Keratinocyte (primary cell): ENCODE measurements at regions not wholly inside any gene's neighbourhood (a gene's known extent, or its start where the extent isn't known, plus 50 kb on each side); places are given as distances from the start of the nearest gene placed in this dataset.

ENCODE experiments used
- CTCF ChIP-seq, 3 experiments: IDR thresholded peaks in 1 of 3; conservative IDR thresholded peaks in 1 of 3; optimal IDR thresholded peaks in 1 of 3; 2 replicates in 2 of 3; 3 replicates in 1 of 3; pipeline versions ENCODE3 to v1.5.1; 2011; ENCODE audit warnings: low read length in 3 of 3, mild to moderate bottlenecking in 3 of 3, moderate library complexity in 2 of 3, control low read depth in 1 of 3, inconsistent platforms in 1 of 3; ENCODE audit not compliant: insufficient read depth in 2 of 3; ENCODE audit errors: extremely low read depth in 1 of 3
- EZH2 ChIP-seq: IDR thresholded peaks from one replicate; pipeline ENCODE4 v1.6.1; 2012; ENCODE audit warnings: inconsistent platforms, mild to moderate bottlenecking, low read length, moderate library complexity

DNA sequence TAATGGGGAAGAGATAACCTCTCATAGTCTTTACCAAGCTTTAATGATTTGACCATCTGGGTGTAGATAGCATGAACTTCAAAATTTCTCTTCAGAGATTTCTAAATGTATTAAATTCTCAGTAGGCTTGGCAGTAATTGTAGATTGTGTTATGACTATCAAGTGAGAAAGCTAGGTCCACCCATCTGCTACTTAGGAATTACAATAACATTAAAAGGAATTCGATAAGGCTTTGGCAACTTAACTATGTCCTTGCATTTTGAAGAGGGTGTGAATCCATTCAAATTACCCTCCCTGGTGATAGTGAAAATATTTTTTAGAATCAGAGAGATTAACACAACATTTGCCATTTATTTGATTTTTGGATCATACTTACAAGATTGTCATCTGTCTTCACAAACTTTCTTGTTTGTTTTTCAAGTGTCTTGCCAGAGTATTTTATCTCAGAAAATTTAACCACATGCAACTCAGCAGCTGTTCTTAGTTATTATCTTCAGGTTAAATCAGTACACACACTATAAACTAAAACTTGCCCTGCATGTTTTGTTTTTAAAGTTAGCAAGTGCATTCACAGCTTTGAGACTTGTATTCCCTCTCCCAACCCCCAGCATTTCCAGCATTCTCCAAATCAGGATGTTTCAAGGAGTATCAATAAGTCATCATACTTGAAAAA, 69.6 kb upstream of the COL8A1 start:
- no peak for TF ChIP-seq CTCF (optimal IDR thresholded peaks at IDR 0.05 in 1 of 3, IDR thresholded peaks at IDR 0.05 in 1 of 3, conservative IDR thresholded peaks at IDR 0.05 in 1 of 3; ENCODE audit: extremely low read depth in 1 of 3, insufficient read depth in 2 of 3, low read length in 3 of 3)
- no peak for TF ChIP-seq EZH2
